GM21786 (cell line): ENCODE measurements at regions not wholly inside any gene's neighbourhood (a gene's known extent, or its start where the extent isn't known, plus 50 kb on each side); places are given as distances from the start of the nearest gene placed in this dataset.

Source experiments
- ATAC-seq: cut with Tn5 transposase; IDR thresholded peaks from one replicate; pipeline ENCODE4 v1.9.1; 2021; ENCODE audit not compliant: unreplicated experiment

DNA sequence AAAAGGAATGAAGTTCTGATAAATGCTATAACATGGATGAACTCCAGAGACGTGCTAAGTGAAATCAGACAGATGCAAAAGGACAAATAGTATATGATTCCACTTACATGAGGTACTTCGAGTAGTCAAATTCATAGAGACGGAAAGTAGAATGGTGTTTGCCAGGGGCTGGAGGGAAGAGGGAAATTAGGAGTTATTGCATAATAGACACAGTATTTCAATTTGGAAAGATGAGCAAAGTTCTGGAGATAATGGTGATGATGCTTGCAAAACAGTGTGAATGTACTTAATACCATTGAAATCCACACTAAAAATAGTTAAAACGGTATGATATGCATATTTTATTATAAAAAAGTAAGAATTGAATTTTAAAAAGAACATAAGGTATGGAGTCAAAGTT lies 84.9 kb upstream of the STXBP5 start:
- ATAC-seq = no peak

DNA sequence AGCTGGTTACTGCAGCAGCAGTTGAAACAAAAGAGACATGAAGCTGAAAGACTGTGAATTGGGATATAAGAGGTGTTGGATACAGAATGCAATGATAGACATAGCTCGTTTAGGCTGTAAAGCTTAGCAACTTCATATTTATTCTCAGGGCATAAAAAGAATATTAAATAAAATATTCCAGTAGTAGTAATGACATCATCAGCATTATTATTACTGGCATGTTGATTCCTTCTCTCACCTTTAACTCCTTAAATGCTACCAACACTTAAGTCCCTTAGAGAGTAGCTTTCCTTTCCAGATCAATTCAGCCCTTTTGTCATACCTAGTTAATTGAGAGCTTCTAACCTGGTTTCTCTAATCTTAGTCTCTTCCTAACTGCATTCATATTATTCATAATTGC lies 81.4 kb upstream of the STXBP5 start:
- ATAC-seq = no peak

DNA sequence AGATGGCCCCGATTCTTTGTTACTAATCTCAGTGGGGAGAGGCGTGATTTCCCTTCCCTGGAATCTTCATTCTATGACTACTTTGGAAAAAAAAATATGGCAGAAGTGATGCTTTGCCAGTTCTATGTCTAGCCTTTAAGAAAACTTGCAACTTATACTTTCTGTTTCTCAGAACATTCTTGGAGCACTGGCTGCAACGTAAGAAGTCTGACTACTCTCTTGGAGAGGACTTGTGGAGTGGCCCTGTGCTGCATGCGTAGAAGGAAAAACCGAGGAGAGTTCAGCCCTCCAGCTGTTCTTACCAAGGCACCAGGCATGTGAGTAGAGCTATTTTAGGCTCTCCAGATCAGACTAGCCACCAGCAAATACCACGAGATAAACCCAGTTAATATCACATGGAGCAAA lies 77.6 kb upstream of the STXBP5 start:
- ATAC-seq = no peak

DNA sequence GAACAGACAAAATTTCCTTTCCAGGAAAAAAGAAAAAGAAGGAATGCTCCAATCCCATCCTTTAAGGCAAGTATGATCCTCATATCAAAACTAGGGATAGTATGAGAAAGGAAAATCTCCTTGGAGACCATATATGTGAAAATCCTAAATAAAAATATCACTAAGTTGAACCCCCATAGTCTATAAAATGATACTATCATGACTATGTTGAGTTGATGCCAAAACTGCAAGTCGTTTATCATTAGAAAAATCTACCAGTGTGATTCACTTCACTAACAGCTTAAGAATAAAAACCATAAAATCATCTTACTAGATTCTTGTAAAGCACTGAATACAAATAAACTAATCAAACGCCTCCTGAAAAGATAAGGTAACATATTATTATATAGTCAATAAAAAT lies 76.6 kb upstream of the STXBP5 start:
- no peak for ATAC-seq

DNA sequence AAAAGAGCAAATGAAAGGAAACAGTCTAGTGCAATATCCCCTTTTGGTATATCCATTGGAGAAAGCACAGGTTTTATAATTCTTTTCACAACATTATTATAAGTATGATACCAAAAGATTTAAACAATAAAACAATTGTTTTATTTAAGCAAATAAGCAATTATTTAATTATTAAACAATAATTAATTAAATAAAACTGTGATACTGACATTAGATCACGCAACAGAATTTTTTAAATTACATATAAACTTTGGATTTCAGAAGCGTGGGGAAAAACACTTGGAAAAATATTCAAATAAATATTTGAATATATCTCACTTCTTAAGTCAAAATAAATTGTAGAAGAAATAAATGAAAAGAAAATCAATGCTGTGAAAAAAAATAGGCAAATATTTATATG lies 76.2 kb upstream of the STXBP5 start:
- ATAC-seq = no peak

DNA sequence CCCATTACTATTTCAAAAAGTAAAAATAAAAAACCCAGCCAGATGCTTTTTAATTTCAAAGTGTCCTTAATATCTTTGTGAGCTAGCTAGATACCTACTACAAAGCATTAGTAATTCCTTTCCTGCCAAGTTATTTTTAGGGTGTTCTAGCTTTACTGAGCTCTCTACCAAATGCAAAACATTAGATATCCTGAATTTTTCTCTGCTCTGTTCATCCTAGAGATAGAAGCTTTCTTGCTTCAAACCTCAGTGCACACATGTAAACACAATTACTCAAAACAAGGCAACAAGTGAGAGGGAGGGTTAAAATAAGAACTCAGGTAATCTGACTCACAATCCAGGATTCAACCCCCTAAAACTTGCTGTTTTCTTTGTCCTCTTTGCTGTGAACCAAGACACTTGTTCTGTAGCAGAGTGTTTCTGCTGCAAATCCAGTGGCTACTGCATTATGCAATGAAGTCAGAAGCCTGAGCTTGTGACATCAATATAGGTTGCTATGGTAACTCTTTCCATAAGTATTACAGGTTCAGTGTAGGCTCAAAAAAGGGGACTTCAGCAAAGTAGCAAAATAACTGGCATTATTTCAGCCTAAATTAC lies 72.6 kb upstream of the STXBP5 start:
- no peak for ATAC-seq

- ATAC-seq = no peak
These were observed 71.3 kb upstream of the STXBP5 start for GRCh38 chr6:147132889-147133288.

GRCh38 chr6:147133669-147134068 lies 70.5 kb upstream of the STXBP5 start:
- no peak for ATAC-seq

- no peak for ATAC-seq
These were observed 69.0 kb upstream of the STXBP5 start for GRCh38 chr6:147135211-147135681.

- ATAC-seq = no peak
These were observed 68.2 kb upstream of the STXBP5 start for GRCh38 chr6:147136057-147136456.

- no peak for ATAC-seq
These were observed 66.2 kb upstream of the STXBP5 start for GRCh38 chr6:147137986-147138385.

- no peak for ATAC-seq
These were observed 65.4 kb upstream of the STXBP5 start for GRCh38 chr6:147138835-147139234.

GRCh38 chr6:147141711-147142308 lies 62.4 kb upstream of the STXBP5 start:
- no peak for ATAC-seq

DNA sequence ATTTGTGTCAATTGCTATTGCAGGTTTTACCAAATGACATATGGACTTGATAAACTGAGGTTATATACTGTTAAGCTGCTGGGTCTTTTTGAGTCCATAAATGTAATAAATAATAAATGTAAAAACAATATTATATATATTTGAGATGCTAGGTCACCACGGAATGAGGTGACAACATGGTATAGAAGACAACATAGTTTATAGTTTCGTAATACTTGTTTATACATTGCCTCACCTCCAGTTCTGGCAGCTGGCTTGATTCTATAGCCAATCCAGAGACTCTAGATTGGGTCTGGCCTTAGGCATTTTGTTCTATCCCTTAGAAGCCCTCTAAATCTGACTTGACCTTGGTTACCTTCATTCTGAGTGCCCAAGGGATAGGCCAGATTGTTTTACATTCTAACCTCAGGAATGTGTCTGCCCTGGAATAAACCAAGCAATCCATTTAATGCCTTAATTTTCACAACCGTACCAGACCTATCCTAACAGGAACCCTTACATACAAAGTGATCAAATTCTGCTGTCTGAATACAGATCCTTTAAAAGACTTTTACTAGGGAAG lies 61.5 kb upstream of the STXBP5 start:
- no peak for ATAC-seq

GRCh38 chr6:147149092-147149491 lies 55.1 kb upstream of the STXBP5 start:
- no peak for ATAC-seq

DNA sequence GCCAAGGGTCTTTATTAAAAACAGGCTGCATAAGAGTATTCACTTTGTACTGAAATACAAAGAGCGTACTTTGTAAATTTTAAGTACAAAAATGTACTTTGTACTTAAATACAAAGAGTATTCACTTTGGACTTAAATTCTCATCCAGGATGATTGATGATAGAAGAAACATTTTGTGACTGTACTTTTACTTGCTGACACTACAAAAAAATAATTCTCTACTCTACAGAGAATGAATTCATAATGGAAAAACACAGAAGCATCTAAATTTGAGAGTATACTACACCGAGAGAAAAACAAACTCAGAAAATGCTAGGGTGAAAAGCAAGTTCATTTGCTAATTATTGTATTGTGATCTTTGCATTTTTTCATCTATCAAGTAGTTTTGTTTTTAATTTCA lies 54.4 kb upstream of the STXBP5 start:
- no peak for ATAC-seq

DNA sequence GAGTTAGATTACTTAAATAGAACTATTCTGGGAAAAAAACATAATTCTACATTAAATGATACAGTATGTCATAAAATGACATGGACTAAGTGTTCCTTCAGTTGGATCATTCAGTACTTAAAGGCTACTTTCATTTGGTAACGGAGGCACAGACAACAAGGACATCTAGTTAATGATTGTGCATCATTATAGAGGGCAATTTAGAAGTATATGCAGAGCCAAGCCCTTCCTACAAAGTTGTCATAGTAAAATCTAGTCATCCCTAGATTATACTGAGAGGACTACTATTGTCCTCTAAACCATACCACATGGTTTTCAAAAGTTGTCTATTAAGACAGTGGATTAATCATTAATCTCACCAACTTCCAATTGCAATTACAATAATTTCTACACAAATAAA lies 53.9 kb upstream of the STXBP5 start:
- no peak for ATAC-seq
